HEK293T (cell line): ENCODE measurements at regions not wholly inside any gene's neighbourhood (a gene's known extent, or its start where the extent isn't known, plus 50 kb on each side); places are given as distances from the start of the nearest gene placed in this dataset.

Experiments
- ARNT ChIP-seq: fragments of 450-650 bp; IDR thresholded peaks from 2 replicates; pipeline ENCODE4 v1.6.1; 2017; ENCODE audit warnings: mild to moderate bottlenecking
- BHLHE40 ChIP-seq: fragments of 450-650 bp; IDR thresholded peaks from 2 replicates; pipeline ENCODE4 v1.6.1; 2016; ENCODE audit warnings: mild to moderate bottlenecking, moderate library complexity, borderline replicate concordance
- ELF4 ChIP-seq: fragments of 450-650 bp; IDR thresholded peaks from 2 replicates; pipeline ENCODE4 v1.6.1; 2017; ENCODE audit warnings: antibody characterized with exemption
- FOXA1 ChIP-seq: fragments of 450-650 bp; IDR thresholded peaks from 2 replicates; pipeline ENCODE4 v1.6.1; 2016; ENCODE audit warnings: mild to moderate bottlenecking
- FOXK2 ChIP-seq: fragments of 450-650 bp; IDR thresholded peaks from 2 replicates; pipeline ENCODE4 v1.6.1; 2016; ENCODE audit warnings: mild to moderate bottlenecking
- FOXM1 ChIP-seq: fragments of 450-650 bp; IDR thresholded peaks from 2 replicates; pipeline ENCODE4 v1.6.1; 2017; ENCODE audit warnings: mild to moderate bottlenecking, borderline replicate concordance
- HDGF ChIP-seq: fragments of 450-650 bp; IDR thresholded peaks from 2 replicates; pipeline ENCODE4 v1.6.1; 2017; ENCODE audit warnings: antibody characterized with exemption, borderline replicate concordance
- LEF1 ChIP-seq: fragments of 450-650 bp; IDR thresholded peaks from 2 replicates; pipeline ENCODE4 v1.6.1; 2017; ENCODE audit warnings: mild to moderate bottlenecking, borderline replicate concordance
- NFRKB ChIP-seq: fragments of 450-650 bp; IDR thresholded peaks from 2 replicates; pipeline ENCODE4 v1.6.1; 2016; ENCODE audit warnings: mild to moderate bottlenecking, moderate library complexity
- SP1 ChIP-seq: fragments of 450-650 bp; IDR thresholded peaks from 2 replicates; pipeline ENCODE4 v1.6.1; 2017
- TARDBP ChIP-seq: fragments of 450-650 bp; IDR thresholded peaks from 2 replicates; pipeline ENCODE4 v1.6.1; 2016

DNA sequence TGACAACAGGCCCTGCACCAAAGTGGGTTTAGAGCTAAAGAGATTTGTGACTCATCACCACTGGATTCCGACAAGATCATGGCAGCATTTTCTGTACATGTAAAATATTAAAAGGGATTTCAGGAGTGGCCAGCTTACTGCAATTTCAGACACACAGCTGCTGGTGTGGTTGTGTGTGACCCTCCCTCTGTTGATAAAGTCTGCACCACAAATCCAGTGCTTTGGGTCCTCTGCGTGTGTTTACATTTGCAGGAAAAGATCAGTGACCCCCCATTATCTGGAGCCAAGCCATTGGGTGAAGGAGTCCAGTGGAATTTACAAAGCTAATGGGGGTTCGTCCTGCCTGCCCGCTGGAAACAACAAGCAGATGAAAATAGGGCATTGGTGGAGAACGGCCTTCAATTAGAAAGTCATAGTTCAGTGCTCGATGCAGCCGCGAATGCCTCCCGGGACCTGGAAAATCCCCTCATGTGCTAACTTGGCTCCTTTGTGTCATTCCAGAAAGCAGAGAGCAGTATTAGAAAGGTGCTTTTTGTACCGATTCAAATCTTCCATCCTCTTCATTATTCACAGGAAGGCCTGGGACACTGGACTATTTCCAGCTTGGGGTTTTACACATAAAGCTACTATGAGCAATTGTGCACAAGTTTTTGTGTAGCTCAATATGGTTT lies 188.5 kb upstream of the TMEM132C start:
- no peak for TF ChIP-seq FOXK2
- TF ChIP-seq TARDBP, result no peak
- TF ChIP-seq BHLHE40, result no peak
- TF ChIP-seq LEF1, result no peak
- no peak for TF ChIP-seq HDGF
- TF ChIP-seq ARNT, result no peak
- TF ChIP-seq SP1, result no peak
- TF ChIP-seq NFRKB, result no peak
- no peak for TF ChIP-seq FOXA1
- no peak for TF ChIP-seq ELF4
- no peak for TF ChIP-seq FOXM1
